ENCODE measurements at regions not wholly inside any gene's neighbourhood (a gene's known extent, or its start where the extent isn't known, plus 50 kb on each side); places are given as distances from the start of the nearest gene placed in this dataset.

DNA sequence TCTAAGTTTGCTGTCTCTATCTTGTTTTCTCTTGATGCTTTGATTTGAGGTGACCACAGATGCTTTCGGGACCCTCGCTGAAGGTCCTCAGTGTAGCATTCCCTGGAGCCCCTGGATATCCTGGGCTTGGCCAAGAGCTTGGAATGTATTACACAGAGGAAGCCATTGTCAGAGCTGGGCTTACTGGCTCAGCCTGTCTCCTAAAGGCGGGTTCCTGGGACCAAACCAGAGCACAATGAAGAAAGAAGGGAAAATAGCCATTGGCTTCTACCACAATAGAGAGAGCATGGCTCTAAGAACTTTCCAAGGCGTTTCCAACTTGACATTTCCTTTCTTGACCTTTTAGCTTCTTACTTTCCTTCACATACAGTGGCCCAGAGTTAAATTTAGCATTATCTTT is 229.3 kb downstream of the HS3ST3A1 start:
- Histone ChIP-seq H3K27me3 (no peaks in the 10 kb centered on the region), H3K27ac (no peak overlapping the region), H3K4me1 (replicated peaks in 1 of 2) (no peaks in the 10 kb centered on the region), H3K9me3 (replicated peaks in 1 of 3) (no peaks in the 10 kb centered on the region), H3K4me3 (no peak overlapping the region), H3K36me3 (replicated peaks in 1 of 2) (no peaks in the 10 kb centered on the region)
- no peak for DNase-seq
- TF ChIP-seq, protein P1, sequence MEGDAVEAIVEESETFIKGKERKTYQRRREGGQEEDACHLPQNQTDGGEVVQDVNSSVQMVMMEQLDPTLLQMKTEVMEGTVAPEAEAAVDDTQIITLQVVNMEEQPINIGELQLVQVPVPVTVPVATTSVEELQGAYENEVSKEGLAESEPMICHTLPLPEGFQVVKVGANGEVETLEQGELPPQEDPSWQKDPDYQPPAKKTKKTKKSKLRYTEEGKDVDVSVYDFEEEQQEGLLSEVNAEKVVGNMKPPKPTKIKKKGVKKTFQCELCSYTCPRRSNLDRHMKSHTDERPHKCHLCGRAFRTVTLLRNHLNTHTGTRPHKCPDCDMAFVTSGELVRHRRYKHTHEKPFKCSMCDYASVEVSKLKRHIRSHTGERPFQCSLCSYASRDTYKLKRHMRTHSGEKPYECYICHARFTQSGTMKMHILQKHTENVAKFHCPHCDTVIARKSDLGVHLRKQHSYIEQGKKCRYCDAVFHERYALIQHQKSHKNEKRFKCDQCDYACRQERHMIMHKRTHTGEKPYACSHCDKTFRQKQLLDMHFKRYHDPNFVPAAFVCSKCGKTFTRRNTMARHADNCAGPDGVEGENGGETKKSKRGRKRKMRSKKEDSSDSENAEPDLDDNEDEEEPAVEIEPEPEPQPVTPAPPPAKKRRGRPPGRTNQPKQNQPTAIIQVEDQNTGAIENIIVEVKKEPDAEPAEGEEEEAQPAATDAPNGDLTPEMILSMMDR (IDR thresholded peaks at IDR 0.05): no peak
- no peak for TF ChIP-seq POLR2A (IDR thresholded peaks at IDR 0.05)
- intact Hi-C loops (cut with DNase I): no loop called here
- 83 to 88% (median 87%) methylated on average over 4 of the region's 4 CpGs for WGBS, 4 donors

DNA sequence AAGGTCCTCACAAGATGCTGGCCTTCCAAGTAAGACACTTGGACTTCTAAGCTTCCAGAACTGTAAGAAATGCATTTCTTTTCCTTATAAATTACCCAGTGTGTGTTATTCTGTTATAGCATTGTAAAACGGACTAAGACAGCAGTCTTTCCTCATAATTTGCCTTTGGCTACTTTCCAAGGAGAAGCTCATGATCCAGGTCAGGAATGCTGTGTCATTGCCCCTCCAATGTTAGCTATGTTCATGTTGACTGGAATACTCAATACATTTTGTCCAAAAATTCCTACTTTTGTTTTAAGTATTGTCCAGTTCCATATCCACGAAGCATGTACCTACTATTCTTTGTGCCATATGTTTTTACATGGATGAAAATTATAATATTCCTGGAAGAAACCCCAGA is 234.6 kb downstream of the HS3ST3A1 start:
- TF ChIP-seq, protein P1 (IDR thresholded peaks at IDR 0.05): no peak
- TF ChIP-seq POLR2A (IDR thresholded peaks at IDR 0.05): no peak
- no peak for DNase-seq
- H3K4me3 ChIP-seq: no peak overlapping the region
- no peaks in the 10 kb centered on the region for H3K36me3 ChIP-seq (replicated peaks in 1 of 2)
- WGBS, 4 donors: 50 to 59% (median 52%) methylated on average over 2 of the region's 2 CpGs
- no peaks in the 10 kb centered on the region for H3K4me1 ChIP-seq (replicated peaks in 1 of 2)
- intact Hi-C loops (cut with DNase I): no loop called here
- no peaks in the 10 kb centered on the region for H3K9me3 ChIP-seq (replicated peaks in 1 of 3)
- no peaks in the 10 kb centered on the region for H3K27me3 ChIP-seq
- no peak overlapping the region for H3K27ac ChIP-seq

DNA sequence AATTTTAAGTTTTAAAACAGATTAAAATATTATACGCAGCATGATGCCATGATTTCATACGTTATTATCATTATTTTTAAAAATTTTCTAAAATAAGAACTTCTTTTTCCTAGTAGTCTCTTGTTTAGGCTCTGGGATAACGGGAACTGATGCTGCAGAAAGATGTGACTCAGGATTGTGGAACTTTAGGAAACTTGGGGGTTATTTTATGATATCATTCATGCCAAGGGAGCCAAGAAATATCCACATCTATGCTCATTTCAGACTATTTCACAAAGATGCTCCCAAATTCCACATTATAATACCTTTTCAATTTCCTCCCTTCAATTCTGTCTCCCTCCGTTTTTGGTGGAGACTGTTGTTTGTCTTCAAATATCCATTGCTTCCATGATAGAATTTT is 236.4 kb downstream of the HS3ST3A1 start:
- no peak overlapping the region for H3K4me3 ChIP-seq
- no peak for TF ChIP-seq POLR2A (IDR thresholded peaks at IDR 0.05)
- TF ChIP-seq, protein P1 (IDR thresholded peaks at IDR 0.05): no peak
- no peaks in the 10 kb centered on the region for H3K9me3 ChIP-seq (replicated peaks in 1 of 3)
- intact Hi-C loops (cut with DNase I): no loop called here
- no peak overlapping the region for H3K27ac ChIP-seq
- no peak for DNase-seq
- H3K27me3 ChIP-seq: no peaks in the 10 kb centered on the region
- no peaks in the 10 kb centered on the region for H3K4me1 ChIP-seq (replicated peaks in 1 of 2)
- WGBS, 4 donors: 84 to 89% (median 88%) methylated on average over 4 of the region's 4 CpGs
- no peaks in the 10 kb centered on the region for H3K36me3 ChIP-seq (replicated peaks in 1 of 2)

DNA sequence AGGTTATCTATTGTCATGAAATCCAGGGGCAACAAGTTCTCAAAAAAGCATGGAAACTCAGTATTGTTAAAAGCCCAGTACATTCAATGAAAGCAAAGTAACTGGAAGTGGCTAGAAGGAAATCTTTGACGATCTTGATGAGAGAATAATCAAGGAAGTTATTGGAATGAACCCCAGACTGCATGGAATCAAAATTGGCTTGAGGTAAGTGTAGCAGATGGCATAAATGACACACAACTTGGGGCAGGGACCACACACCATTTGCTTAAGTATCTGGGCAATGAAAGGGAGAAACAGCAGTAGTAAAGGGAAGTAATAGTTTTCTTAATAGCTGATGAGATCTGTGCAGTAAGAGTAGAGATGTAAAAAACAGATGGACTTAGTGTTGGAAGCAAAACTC is 238.0 kb downstream of the HS3ST3A1 start:
- Histone ChIP-seq H3K9me3 (replicated peaks in 1 of 3) (no peaks in the 10 kb centered on the region), H3K4me3 (no peak overlapping the region), H3K36me3 (replicated peaks in 1 of 2) (no peaks in the 10 kb centered on the region), H3K27ac (no peak overlapping the region), H3K4me1 (replicated peaks in 1 of 2) (no peaks in the 10 kb centered on the region), H3K27me3 (no peaks in the 10 kb centered on the region)
- no peak for DNase-seq
- intact Hi-C loops (cut with DNase I): no loop called here
- 65 to 82% (median 80%) methylated on average over 1 of the region's 1 CpG for WGBS, 4 donors
- TF ChIP-seq, protein P1 (IDR thresholded peaks at IDR 0.05): no peak
- no peak for TF ChIP-seq POLR2A (IDR thresholded peaks at IDR 0.05)
